ENCODE measurements at regions not wholly inside any gene's neighbourhood (a gene's known extent, or its start where the extent isn't known, plus 50 kb on each side); places are given as distances from the start of the nearest gene placed in this dataset.

- no peaks in the 10 kb centered on the region for H3K27me3 ChIP-seq
- no peaks in the 10 kb centered on the region for H3K9me3 ChIP-seq
- no peaks in the 10 kb centered on the region for H3K36me3 ChIP-seq
- H3K27ac ChIP-seq, result no peak overlapping the region
- WGBS, 2 donors, result 82 to 85% methylated on average over 7 of the region's 7 CpGs
- H3K4me1 ChIP-seq, result peaks cover 0 to 4% of the 10 kb centered on the region in 2 donors
- H3K4me3 ChIP-seq (replicated peaks in 1 of 3), result no peak overlapping the region
- TF ChIP-seq CTCF (IDR thresholded peaks at IDR 0.05), result no peak
- TF ChIP-seq POLR2A (IDR thresholded peaks at IDR 0.05), result no peak
- DNase-seq, result no peak
- intact Hi-C loops (cut with DNase I), result no loop called here
Measured at GRCh38 chr15:69992348-69992747, 105.4 kb downstream of the TLE3 start.

GRCh38 chr15:69994429-69995205 is 103.1 kb downstream of the TLE3 start:
- no peaks in the 10 kb centered on the region for H3K36me3 ChIP-seq
- peaks cover 0 to 13% of the 10 kb centered on the region in 2 donors for H3K4me1 ChIP-seq
- no peak overlapping the region for H3K27ac ChIP-seq
- no peak overlapping the region for H3K4me3 ChIP-seq (replicated peaks in 1 of 3)
- no peak for DNase-seq
- no peaks in the 10 kb centered on the region for H3K27me3 ChIP-seq
- WGBS, 2 donors, result 94% methylated on average over 1 of the region's 1 CpG
- H3K9me3 ChIP-seq, result no peaks in the 10 kb centered on the region
- TF ChIP-seq CTCF (IDR thresholded peaks at IDR 0.05) (no peak), POLR2A (IDR thresholded peaks at IDR 0.05) (no peak)
- intact Hi-C loops (cut with DNase I), result no loop called here

GRCh38 chr15:69996321-69997160 is 101.2 kb downstream of the TLE3 start:
- Histone ChIP-seq H3K27ac (no peak overlapping the region), H3K4me1 (peaks cover 0 to 13% of the 10 kb centered on the region in 2 donors), H3K9me3 (no peaks in the 10 kb centered on the region), H3K27me3 (no peaks in the 10 kb centered on the region), H3K4me3 (replicated peaks in 1 of 3) (no peak overlapping the region), H3K36me3 (no peaks in the 10 kb centered on the region)
- intact Hi-C loops (cut with DNase I), result no loop called here
- no peak for DNase-seq
- TF ChIP-seq POLR2A (IDR thresholded peaks at IDR 0.05) (no peak), CTCF (IDR thresholded peaks at IDR 0.05) (no peak)
- 69 to 77% methylated on average over 15 of the region's 15 CpGs for WGBS, 2 donors

- intact Hi-C loops (cut with DNase I), result no loop called here
Measured at GRCh38 chr15:69997161-69997485, 100.6 kb downstream of the TLE3 start.

More at GRCh38 chr15:69997161-69997485, 100.6 kb downstream of the TLE3 start:
- H3K9me3 ChIP-seq, result no peaks in the 10 kb centered on the region
- H3K4me3 ChIP-seq (replicated peaks in 1 of 3), result no peak overlapping the region
- peaks cover 0 to 13% of the 10 kb centered on the region in 2 donors for H3K4me1 ChIP-seq
- WGBS, 2 donors, result 74 to 75% methylated on average over 10 of the region's 10 CpGs
- H3K27me3 ChIP-seq, result no peaks in the 10 kb centered on the region
- no peak for TF ChIP-seq POLR2A (IDR thresholded peaks at IDR 0.05)
- no peak for TF ChIP-seq CTCF (IDR thresholded peaks at IDR 0.05)
- H3K36me3 ChIP-seq, result no peaks in the 10 kb centered on the region
- DNase-seq, result no peak
- H3K27ac ChIP-seq, result no peak overlapping the region

All from thyroid gland (tissue), 4 donors.